K562 (cell line): ENCODE measurements at regions not wholly inside any gene's neighbourhood (a gene's known extent, or its start where the extent isn't known, plus 50 kb on each side); places are given as distances from the start of the nearest gene placed in this dataset.

ENCODE experiments used
- CBFA2T3 ChIP-seq: fragments of 450-650 bp; IDR thresholded peaks from 2 replicates; pipeline ENCODE4 v1.6.1; 2017
- CBX8 ChIP-seq: fragments of 200-600 bp; sonication (generic); IDR thresholded peaks from 2 replicates; pipeline ENCODE4 v1.6.1; 2012; ENCODE audit warnings: borderline replicate concordance, mixed run types, low read depth, mild to moderate bottlenecking, moderate library complexity, mixed read lengths, low read length, control low read depth, inconsistent platforms; ENCODE audit not compliant: poor library complexity, severe bottlenecking; ENCODE audit errors: extremely low read depth
- CHD4 ChIP-seq: fragments of 200-600 bp; sonication (generic); IDR thresholded peaks from 3 replicates; pipeline ENCODE4 v1.6.1; 2012; ENCODE audit warnings: low read depth, mild to moderate bottlenecking, mixed read lengths, low read length, inconsistent platforms; ENCODE audit not compliant: insufficient read depth, insufficient replicate concordance, poor library complexity, severe bottlenecking
- HNRNPLL ChIP-seq: fragments of 200-400 bp; formaldehyde crosslinking; IDR thresholded peaks from 2 replicates; pipeline ENCODE4 v1.6.1; 2017; ENCODE audit warnings: low read length, low read depth, mild to moderate bottlenecking; ENCODE audit not compliant: poor library complexity, severe bottlenecking
- HOXB6 ChIP-seq: fragments of 250-450 bp; sonication (Bioruptor Pico); IDR thresholded peaks from 2 replicates; pipeline ENCODE4 v1.5.1; 2022; ENCODE audit warnings: mild to moderate bottlenecking, borderline replicate concordance
- NCOA6 ChIP-seq: fragments of 450-650 bp; IDR thresholded peaks from 2 replicates; pipeline ENCODE4 v1.6.1; 2017; ENCODE audit warnings: mild to moderate bottlenecking
- PRPF4 ChIP-seq: fragments of 200-400 bp; formaldehyde crosslinking; IDR thresholded peaks from one replicate; pipeline ENCODE4 v1.6.1; 2017; ENCODE audit warnings: low read length, low read depth, mild to moderate bottlenecking; ENCODE audit not compliant: insufficient read depth, poor library complexity, severe bottlenecking
- TCF7L2 ChIP-seq: fragments of 150-350 bp; IDR thresholded peaks from 2 replicates; pipeline ENCODE4 v1.6.1; 2016; ENCODE audit warnings: low read depth, mild to moderate bottlenecking, low read length, moderate library complexity
- ZC3H11A ChIP-seq: IDR thresholded peaks from 2 replicates; pipeline ENCODE4 v1.6.1; 2012; ENCODE audit warnings: low read depth, low read length, improper control_type of control experiment
- ZKSCAN1 ChIP-seq: fragments of 150-350 bp; IDR thresholded peaks from 2 replicates; pipeline ENCODE4 v1.6.1; 2016; ENCODE audit warnings: low read depth, low read length
- ZNF212 ChIP-seq: fragments of 450-650 bp; formaldehyde crosslinking; IDR thresholded peaks from 2 replicates; pipeline ENCODE4 v1.4.0; 2020; ENCODE audit warnings: mild to moderate bottlenecking
- ZNF764 ChIP-seq: fragments of 250-450 bp; sonication (Bioruptor Pico); IDR thresholded peaks from 2 replicates; pipeline ENCODE4 v1.4.0; 2020; ENCODE audit warnings: low read depth, mild to moderate bottlenecking, moderate library complexity
- TF ChIP-seq, protein P1 (sequence below): fragments of 250-450 bp; sonication (Bioruptor Pico); IDR thresholded peaks from 2 replicates; pipeline ENCODE4 v1.5.1; 2021; ENCODE audit warnings: mild to moderate bottlenecking
- TF ChIP-seq, protein P2 (sequence below), 2 experiments: fragments of 450-650 bp; IDR thresholded peaks; 2 replicates each; pipeline ENCODE4 v1.6.1; 2018; ENCODE audit warnings: mild to moderate bottlenecking in 2 of 2, low read depth in 1 of 2; ENCODE audit not compliant: partially characterized antibody in 2 of 2
- TF ChIP-seq, protein P3 (sequence below): IDR thresholded peaks from 3 replicates; pipeline ENCODE4 v1.6.1; 2011; ENCODE audit warnings: borderline replicate concordance, mild to moderate bottlenecking; ENCODE audit not compliant: insufficient read length, insufficient read depth
- TF ChIP-seq, protein P4 (sequence below), 2 experiments: fragments of 450-650 bp; conservative IDR thresholded peaks; 2 replicates each; pipeline ENCODE4 v1.6.1; 2017; ENCODE audit warnings: mild to moderate bottlenecking in 2 of 2, moderate library complexity in 2 of 2
- TF ChIP-seq, protein P5 (sequence below): fragments of 250-450 bp; sonication (Bioruptor Pico); IDR thresholded peaks from 2 replicates; pipeline ENCODE4 v1.8.0; 2021; ENCODE audit warnings: borderline replicate concordance, mild to moderate bottlenecking, moderate library complexity; ENCODE audit not compliant: poor library complexity, severe bottlenecking

DNA sequence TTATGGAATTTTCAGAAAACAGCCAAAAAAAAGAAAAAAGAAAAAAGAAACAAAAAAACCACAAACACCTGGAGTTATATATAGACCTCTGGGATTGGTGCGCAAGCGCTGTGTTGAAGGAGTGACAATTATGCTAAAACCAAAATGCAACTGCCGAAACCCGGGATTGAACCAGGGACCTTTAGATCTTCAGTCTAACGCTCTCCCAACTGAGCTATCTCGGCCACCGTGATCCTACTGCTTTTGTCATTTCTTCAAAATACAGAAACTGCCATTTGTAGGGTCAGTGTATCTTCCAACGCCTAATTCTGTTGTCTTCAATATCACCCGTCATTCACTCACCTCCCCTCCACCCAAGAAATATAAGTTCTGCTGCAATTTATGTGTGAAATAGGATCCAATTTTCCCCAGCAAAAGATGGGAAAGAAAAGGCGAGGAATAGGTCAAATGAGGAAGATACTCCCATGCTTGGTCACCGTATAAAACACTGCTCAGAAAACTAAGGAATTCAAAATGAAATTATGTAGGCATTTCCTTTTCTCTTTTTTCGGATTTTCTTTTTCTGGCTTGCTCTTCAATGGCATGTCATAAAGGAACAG, 116.0 kb downstream of the TRIM27 start (continued):
- TF ChIP-seq, protein P1, sequence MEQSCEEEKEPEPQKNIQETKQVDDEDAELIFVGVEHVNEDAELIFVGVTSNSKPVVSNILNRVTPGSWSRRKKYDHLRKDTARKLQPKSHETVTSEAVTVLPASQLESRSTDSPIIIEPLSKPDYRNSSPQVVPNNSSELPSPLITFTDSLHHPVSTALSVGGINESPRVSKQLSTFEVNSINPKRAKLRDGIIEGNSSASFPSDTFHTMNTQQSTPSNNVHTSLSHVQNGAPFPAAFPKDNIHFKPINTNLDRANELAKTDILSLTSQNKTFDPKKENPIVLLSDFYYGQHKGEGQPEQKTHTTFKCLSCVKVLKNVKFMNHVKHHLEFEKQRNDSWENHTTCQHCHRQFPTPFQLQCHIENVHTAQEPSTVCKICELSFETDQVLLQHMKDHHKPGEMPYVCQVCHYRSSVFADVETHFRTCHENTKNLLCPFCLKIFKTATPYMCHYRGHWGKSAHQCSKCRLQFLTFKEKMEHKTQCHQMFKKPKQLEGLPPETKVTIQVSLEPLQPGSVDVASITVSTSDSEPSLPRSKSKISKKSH (CRISPR knock-in tag): no peak
- TF ChIP-seq, protein P2, sequence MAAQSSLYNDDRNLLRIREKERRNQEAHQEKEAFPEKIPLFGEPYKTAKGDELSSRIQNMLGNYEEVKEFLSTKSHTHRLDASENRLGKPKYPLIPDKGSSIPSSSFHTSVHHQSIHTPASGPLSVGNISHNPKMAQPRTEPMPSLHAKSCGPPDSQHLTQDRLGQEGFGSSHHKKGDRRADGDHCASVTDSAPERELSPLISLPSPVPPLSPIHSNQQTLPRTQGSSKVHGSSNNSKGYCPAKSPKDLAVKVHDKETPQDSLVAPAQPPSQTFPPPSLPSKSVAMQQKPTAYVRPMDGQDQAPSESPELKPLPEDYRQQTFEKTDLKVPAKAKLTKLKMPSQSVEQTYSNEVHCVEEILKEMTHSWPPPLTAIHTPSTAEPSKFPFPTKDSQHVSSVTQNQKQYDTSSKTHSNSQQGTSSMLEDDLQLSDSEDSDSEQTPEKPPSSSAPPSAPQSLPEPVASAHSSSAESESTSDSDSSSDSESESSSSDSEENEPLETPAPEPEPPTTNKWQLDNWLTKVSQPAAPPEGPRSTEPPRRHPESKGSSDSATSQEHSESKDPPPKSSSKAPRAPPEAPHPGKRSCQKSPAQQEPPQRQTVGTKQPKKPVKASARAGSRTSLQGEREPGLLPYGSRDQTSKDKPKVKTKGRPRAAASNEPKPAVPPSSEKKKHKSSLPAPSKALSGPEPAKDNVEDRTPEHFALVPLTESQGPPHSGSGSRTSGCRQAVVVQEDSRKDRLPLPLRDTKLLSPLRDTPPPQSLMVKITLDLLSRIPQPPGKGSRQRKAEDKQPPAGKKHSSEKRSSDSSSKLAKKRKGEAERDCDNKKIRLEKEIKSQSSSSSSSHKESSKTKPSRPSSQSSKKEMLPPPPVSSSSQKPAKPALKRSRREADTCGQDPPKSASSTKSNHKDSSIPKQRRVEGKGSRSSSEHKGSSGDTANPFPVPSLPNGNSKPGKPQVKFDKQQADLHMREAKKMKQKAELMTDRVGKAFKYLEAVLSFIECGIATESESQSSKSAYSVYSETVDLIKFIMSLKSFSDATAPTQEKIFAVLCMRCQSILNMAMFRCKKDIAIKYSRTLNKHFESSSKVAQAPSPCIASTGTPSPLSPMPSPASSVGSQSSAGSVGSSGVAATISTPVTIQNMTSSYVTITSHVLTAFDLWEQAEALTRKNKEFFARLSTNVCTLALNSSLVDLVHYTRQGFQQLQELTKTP (IDR thresholded peaks at IDR 0.05; ENCODE audit: low read depth in 1 of 2, partially characterized antibody in 2 of 2): peak; percentile 23 to 93
- no peak for TF ChIP-seq ZNF764 (CRISPR knock-in tag)
- TF ChIP-seq HNRNPLL: no peak
- TF ChIP-seq, protein P3, sequence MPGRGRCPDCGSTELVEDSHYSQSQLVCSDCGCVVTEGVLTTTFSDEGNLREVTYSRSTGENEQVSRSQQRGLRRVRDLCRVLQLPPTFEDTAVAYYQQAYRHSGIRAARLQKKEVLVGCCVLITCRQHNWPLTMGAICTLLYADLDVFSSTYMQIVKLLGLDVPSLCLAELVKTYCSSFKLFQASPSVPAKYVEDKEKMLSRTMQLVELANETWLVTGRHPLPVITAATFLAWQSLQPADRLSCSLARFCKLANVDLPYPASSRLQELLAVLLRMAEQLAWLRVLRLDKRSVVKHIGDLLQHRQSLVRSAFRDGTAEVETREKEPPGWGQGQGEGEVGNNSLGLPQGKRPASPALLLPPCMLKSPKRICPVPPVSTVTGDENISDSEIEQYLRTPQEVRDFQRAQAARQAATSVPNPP: no peak
- no peak for TF ChIP-seq PRPF4
- TF ChIP-seq CHD4: no peak
- TF ChIP-seq CBX8: no peak
- TF ChIP-seq, protein P4, sequence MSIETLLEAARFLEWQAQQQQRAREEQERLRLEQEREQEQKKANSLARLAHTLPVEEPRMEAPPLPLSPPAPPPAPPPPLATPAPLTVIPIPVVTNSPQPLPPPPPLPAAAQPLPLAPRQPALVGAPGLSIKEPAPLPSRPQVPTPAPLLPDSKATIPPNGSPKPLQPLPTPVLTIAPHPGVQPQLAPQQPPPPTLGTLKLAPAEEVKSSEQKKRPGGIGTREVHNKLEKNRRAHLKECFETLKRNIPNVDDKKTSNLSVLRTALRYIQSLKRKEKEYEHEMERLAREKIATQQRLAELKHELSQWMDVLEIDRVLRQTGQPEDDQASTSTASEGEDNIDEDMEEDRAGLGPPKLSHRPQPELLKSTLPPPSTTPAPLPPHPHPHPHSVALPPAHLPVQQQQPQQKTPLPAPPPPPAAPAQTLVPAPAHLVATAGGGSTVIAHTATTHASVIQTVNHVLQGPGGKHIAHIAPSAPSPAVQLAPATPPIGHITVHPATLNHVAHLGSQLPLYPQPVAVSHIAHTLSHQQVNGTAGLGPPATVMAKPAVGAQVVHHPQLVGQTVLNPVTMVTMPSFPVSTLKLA (conservative IDR thresholded peaks at IDR 0.05): peak in 1 of 2 experiments; percentile 40; a peak in 1 of 4 replicates
- TF ChIP-seq, protein P5, sequence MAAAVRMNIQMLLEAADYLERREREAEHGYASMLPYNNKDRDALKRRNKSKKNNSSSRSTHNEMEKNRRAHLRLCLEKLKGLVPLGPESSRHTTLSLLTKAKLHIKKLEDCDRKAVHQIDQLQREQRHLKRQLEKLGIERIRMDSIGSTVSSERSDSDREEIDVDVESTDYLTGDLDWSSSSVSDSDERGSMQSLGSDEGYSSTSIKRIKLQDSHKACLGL (CRISPR knock-in tag): no peak
- TF ChIP-seq CBFA2T3: no peak
- TF ChIP-seq ZC3H11A: no peak
- TF ChIP-seq ZKSCAN1: 0 out of 2 replicates have a peak, but pooled peaks have one; percentile 72
- TF ChIP-seq HOXB6 (CRISPR knock-in tag): no peak
- TF ChIP-seq TCF7L2: no peak
- TF ChIP-seq NCOA6: no peak
- TF ChIP-seq ZNF212: no peak
